PC-9 (cell line): ENCODE measurements at regions not wholly inside any gene's neighbourhood (a gene's known extent, or its start where the extent isn't known, plus 50 kb on each side); places are given as distances from the start of the nearest gene placed in this dataset.

Experiments
- BruUV-seq: library from RNA; stranded (reverse); fragments of 400-500 nt; replicated peaks from 2 replicates; lab custom pipeline; 2021; lab: Mats Ljungman, UMichigan
- CTCF ChIA-PET: fragments of 300-600 bp; sonication (Branson Sonifier 250); formaldehyde crosslinking; loops from one replicate; lab custom pipeline; 2022; ENCODE audit warnings: antibody characterized with exemption; lab: Charles Lee
- POLR2A ChIA-PET: fragments of 300-600 bp; sonication (Branson Sonifier 250); formaldehyde crosslinking; loops from one replicate; lab custom pipeline; 2022; ENCODE audit warnings: antibody characterized with exemption; ENCODE audit not compliant: unreplicated experiment; lab: Charles Lee
- DNase-seq, 2 experiments: peaks; one replicate each; pipeline versions ENCODE4 v3.0.0 to v3.0.0-alpha.2; 2015 to 2022; ENCODE audit warnings: mixed read lengths in 1 of 2
- H2AFZ ChIP-seq: fragments of 200-600 bp; sonication (generic); 2 replicates; pipeline ENCODE4 v1.8.1; 2017; ENCODE audit warnings: antibody characterized with exemption
- H3F3A ChIP-seq: fragments of 200-600 bp; sonication (generic); 2 replicates; pipeline ENCODE4 v1.8.1; 2017; ENCODE audit warnings: antibody characterized with exemption, mild to moderate bottlenecking, low read depth; ENCODE audit not compliant: insufficient read depth
- H3K27ac ChIP-seq: fragments of 200-600 bp; sonication (generic); 2 replicates; pipeline ENCODE4 v1.6.1; 2016; ENCODE audit warnings: mixed run types
- H3K27me3 ChIP-seq: fragments of 200-600 bp; sonication (generic); 2 replicates; pipeline ENCODE4 v1.6.1; 2016; ENCODE audit warnings: low read depth, mixed run types; ENCODE audit not compliant: insufficient read depth
- H3K36me3 ChIP-seq: fragments of 200-600 bp; sonication (generic); 2 replicates; pipeline ENCODE4 v1.6.1; 2016; ENCODE audit warnings: low read depth, mixed run types
- H3K4me1 ChIP-seq: fragments of 200-600 bp; sonication (generic); replicated peaks from 2 replicates; pipeline ENCODE4 v1.6.1; 2016; ENCODE audit warnings: mixed run types; ENCODE audit not compliant: insufficient read depth
- H3K4me2 ChIP-seq: fragments of 200-600 bp; sonication (generic); 2 replicates; pipeline ENCODE4 v1.6.1; 2017; ENCODE audit warnings: mixed run types
- H3K4me3 ChIP-seq: fragments of 200-600 bp; sonication (generic); 2 replicates; pipeline ENCODE4 v1.6.1; 2016; ENCODE audit warnings: mixed run types
- H3K79me2 ChIP-seq: fragments of 200-600 bp; sonication (generic); 2 replicates; pipeline ENCODE4 v1.6.1; 2017; ENCODE audit warnings: low read depth, mixed run types
- H3K9me2 ChIP-seq: fragments of 200-600 bp; sonication (generic); 2 replicates; pipeline ENCODE4 v1.8.1; 2017; ENCODE audit warnings: mild to moderate bottlenecking; ENCODE audit not compliant: insufficient read depth
- H3K9me3 ChIP-seq: fragments of 200-600 bp; sonication (generic); 2 replicates; pipeline ENCODE4 v1.8.1; 2016; ENCODE audit warnings: low read depth; ENCODE audit not compliant: insufficient read depth
- H4K20me1 ChIP-seq: fragments of 200-600 bp; sonication (generic); 2 replicates; pipeline ENCODE4 v1.8.1; 2017; ENCODE audit not compliant: insufficient read depth
- EZH2 ChIP-seq: fragments of 200-600 bp; sonication (generic); IDR thresholded peaks from 2 replicates; pipeline ENCODE4 v1.8.0; 2017; ENCODE audit warnings: antibody characterized with exemption, low read depth
- intact Hi-C: fragments of 100-400 bp; cut with micrococcal nuclease; formaldehyde crosslinking; loops from one replicate; pipeline ENCODE4 v1.10.0; 2022; ENCODE audit not compliant: unreplicated experiment
- TF ChIP-seq, protein P1 (sequence below): fragments of 200-600 bp; sonication (generic); conservative IDR thresholded peaks from 2 replicates; pipeline ENCODE4 v1.6.1; 2017; ENCODE audit warnings: mixed run types, antibody characterized with exemption, mild to moderate bottlenecking, moderate library complexity

DNA sequence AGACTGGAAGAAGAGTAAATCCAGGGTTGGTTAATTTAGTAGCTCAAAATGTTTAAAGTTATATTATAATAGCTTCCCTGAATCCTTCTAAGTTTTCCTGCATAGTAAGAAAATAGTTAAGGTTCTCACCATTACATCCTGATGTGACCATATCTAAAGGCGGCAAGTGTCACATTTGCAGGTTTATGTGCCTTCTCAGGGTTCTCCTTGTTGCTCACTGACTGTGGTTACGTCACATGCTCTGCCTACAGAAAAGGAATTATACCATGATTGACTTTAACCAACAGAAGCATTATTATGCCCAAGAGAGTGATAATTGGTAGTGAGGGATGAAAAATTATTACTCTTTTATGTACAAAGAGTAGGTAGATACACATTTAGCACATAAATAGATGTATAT lies 539.8 kb downstream of the PTPRC start:
- peak overlapping the region; percentile 54; the same call in 1 of the 2 replicates for H2AFZ ChIP-seq
- intact Hi-C loops, result loop anchor here (10.0 kb wide), 1 partner anchor 196 kb away; no protein-coding TSS in a partner anchor
- no peak for TF ChIP-seq EZH2
- TF ChIP-seq, protein P1, sequence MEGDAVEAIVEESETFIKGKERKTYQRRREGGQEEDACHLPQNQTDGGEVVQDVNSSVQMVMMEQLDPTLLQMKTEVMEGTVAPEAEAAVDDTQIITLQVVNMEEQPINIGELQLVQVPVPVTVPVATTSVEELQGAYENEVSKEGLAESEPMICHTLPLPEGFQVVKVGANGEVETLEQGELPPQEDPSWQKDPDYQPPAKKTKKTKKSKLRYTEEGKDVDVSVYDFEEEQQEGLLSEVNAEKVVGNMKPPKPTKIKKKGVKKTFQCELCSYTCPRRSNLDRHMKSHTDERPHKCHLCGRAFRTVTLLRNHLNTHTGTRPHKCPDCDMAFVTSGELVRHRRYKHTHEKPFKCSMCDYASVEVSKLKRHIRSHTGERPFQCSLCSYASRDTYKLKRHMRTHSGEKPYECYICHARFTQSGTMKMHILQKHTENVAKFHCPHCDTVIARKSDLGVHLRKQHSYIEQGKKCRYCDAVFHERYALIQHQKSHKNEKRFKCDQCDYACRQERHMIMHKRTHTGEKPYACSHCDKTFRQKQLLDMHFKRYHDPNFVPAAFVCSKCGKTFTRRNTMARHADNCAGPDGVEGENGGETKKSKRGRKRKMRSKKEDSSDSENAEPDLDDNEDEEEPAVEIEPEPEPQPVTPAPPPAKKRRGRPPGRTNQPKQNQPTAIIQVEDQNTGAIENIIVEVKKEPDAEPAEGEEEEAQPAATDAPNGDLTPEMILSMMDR, result no peak
- H4K20me1 ChIP-seq, result no peaks in the 10 kb centered on the region
- H3K4me3 ChIP-seq, result no peak overlapping the region
- H3K27me3 ChIP-seq, result no peaks in the 10 kb centered on the region
- H3K79me2 ChIP-seq, result no peaks in the 10 kb centered on the region
- no peaks in the 10 kb centered on the region for H3K36me3 ChIP-seq
- BruUV-seq, result no TSS peak
- H3F3A ChIP-seq, result no peaks in the 10 kb centered on the region
- no peaks in the 10 kb centered on the region; the same call in 1 of the 2 replicates for H3K9me2 ChIP-seq
- H3K4me2 ChIP-seq, result no peak overlapping the region
- H3K27ac ChIP-seq, result no peak overlapping the region
- CTCF ChIA-PET, result no interaction called here
- no peak for DNase-seq
- H3K4me1 ChIP-seq, result no peaks in the 10 kb centered on the region
- no peaks in the 10 kb centered on the region for H3K9me3 ChIP-seq
- POLR2A ChIA-PET, result no interaction called here

DNA sequence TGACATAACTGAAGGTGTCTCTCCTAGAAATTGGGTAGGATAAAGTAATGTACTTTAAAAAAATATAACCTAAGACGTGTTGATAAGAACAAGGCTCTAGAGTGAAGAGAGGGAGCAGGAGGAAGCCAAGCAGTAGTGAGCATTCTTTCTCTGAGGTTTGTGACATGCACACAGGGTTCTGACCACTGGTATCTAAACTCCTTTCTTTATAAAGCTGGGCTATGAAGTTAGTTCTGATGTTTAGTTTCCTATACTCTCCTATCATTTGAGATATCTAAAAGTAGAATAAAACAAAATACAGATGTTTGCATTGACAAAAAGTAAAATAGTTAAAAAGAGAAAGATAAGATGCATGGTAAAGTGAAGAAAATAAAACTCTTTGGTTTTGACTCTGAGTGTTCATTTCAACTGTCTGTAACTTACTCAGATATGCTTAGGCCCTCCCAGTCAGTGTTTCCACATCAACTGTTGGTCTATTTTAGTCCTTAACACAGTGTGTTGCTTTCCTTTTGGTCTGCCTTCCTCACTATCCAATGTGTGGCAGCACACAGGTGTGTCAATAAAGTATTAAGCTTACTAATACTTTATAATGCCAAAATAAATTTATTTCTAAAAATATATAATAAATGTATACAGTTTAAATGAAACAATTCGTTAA lies 543.5 kb downstream of the PTPRC start:
- TF ChIP-seq EZH2, result no peak
- TF ChIP-seq, protein P1, result no peak
- Histone ChIP-seq H3F3A (no peaks in the 10 kb centered on the region), H3K79me2 (no peaks in the 10 kb centered on the region), H3K9me3 (no peaks in the 10 kb centered on the region), H3K27me3 (no peaks in the 10 kb centered on the region), H3K27ac (no peak overlapping the region), H3K9me2 (no peaks in the 10 kb centered on the region; the same call in 1 of the 2 replicates), H3K36me3 (no peaks in the 10 kb centered on the region), H3K4me3 (no peak overlapping the region), H3K4me2 (no peak overlapping the region), H3K4me1 (no peaks in the 10 kb centered on the region), H2AFZ (no peak overlapping the region), H4K20me1 (no peaks in the 10 kb centered on the region)
- no TSS peak for BruUV-seq
- ChIA-PET CTCF (no interaction called here), POLR2A (no interaction called here)
- no peak for DNase-seq
- intact Hi-C loops, result no loop called here

DNA sequence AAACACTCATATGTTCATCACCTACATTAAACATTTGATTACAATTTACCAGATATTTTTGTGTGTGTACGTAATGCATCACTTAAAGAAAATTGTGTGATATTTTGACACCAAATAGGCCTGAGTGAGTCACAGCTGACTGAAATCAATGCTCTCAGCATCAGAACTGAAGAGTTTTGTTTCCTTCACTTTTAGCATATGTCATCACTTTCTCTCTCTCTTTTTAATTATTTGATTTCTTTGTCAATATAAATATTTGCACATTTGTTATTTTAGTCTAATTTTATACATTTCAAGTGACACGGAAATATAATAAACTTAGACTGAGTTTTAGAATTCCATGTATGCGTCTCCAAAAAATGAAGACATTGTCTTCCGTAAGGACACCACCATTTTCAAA lies 545.3 kb downstream of the PTPRC start:
- H2AFZ ChIP-seq, result no peak overlapping the region
- no peaks in the 10 kb centered on the region for H3K36me3 ChIP-seq
- intact Hi-C loops, result no loop called here
- H3K79me2 ChIP-seq, result no peaks in the 10 kb centered on the region
- peaks cover 4% of the 10 kb centered on the region for H3K9me2 ChIP-seq
- no peak overlapping the region for H3K4me3 ChIP-seq
- no peaks in the 10 kb centered on the region for H3K4me1 ChIP-seq
- ChIA-PET POLR2A (no interaction called here), CTCF (no interaction called here)
- no peak for TF ChIP-seq EZH2
- TF ChIP-seq, protein P1, result no peak
- no peaks in the 10 kb centered on the region for H4K20me1 ChIP-seq
- no TSS peak for BruUV-seq
- H3K27me3 ChIP-seq, result no peaks in the 10 kb centered on the region
- DNase-seq, result no peak
- H3K9me3 ChIP-seq, result no peaks in the 10 kb centered on the region
- no peak overlapping the region for H3K27ac ChIP-seq
- H3F3A ChIP-seq, result no peaks in the 10 kb centered on the region
- no peak overlapping the region for H3K4me2 ChIP-seq
